ENCODE measurements at regions not wholly inside any gene's neighbourhood (a gene's known extent, or its start where the extent isn't known, plus 50 kb on each side); places are given as distances from the start of the nearest gene placed in this dataset.
A peak's percentile ranks its signal among the peaks of the same experiment; 100 is the strongest.
"Not testable (repeated sequence)": the region's sequence is repeated elsewhere in the genome, so short reads cannot be mapped to it uniquely, and the experiment has no call there.

DNA sequence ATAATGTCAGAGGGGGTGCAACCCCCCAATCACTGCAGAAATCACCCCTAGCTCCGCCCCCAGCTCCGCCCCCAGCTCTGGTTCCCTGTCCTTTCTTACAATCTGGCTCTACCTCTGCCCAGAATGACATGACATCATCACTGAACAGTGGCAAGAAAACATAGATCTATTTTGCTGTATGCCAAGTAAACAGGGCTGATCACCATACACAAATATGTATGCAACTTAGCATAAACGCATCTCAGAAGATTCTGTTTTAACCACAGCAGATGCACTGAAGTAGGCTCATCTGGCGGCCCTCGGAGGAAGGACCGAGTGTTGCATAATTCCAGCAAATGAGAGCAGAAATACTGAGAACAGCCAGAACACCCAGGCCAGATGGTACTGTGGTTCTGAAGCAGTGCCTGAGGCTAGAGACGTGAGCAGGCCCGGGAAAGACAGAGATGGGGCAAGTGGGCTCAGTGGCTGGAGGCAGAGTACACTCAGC is 293.3 kb upstream of the KLF14 start:
- no peak for DNase-seq

DNA sequence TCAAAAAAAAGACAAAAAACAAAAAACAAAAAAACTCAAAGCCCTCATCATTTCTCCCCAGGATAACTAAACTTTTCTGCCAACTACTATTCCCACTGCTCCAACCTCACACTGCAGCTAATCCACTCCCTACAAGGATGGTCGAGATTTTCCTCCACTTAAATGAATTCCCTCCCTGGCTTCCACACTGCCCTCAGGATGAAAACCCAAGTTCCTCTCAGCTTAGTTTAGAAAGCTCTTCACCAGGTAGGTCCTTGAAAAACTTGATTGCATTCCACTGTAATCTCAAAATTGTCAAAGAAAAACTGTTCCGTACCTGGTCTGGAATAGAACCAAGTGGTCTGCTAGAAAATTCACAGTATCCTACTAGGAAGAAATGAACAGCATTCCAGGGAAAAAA is 294.3 kb upstream of the KLF14 start:
- DNase-seq: no peak

DNA sequence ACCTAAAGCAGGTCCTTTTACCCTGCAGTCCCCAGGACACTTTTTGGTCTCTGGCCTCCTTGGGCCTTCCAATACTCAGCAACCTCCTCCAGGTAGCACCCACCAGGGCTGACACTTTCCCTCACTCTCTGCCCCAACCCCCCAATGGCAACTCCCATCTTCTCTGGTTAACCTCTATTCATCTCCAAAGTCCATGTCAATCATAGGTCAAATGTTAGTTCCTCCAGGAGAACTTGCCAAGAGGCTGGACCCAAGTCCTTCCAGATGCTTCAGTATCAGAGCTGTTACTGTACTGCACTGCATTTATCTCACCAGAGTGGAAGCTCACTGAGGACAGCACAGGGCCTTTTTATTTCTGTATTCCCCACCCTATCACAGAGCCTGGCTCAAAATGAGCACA is 295.0 kb upstream of the KLF14 start:
- no peak for DNase-seq

DNA sequence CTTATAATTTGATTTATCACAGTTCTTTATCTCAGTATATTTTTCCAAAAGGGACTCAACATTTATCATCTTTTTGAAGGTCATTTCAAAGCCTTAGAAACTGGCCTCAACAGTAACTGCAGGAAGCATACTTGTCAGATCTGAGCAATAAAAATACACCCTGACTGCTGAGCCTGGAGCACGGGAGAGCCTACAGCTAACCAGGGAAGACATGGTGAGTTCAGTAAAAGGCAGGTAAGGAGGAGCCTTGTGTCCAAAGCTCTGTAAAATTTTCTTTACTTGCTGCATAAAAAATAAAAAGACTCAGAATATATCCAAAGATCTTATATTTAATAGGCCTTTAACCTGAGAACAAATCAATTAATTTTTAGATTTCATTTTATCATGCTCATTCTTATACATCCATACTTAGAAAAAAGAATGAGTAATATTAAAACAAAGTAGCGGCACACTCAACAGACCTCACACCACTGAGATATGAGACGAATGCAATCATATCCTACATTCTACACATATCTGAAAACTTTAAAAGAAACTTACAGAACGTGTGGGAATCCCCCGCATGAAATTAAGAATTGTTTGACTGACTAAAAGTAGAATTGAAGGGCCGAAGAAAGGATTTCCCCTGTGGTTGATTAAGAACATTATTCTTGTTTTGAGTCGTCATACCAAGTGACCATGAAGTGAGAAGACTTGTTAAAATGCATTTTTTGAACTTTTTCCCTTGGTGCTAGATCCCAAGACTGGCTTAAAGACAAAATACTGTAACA is 296.4 kb upstream of the MKLN1 start:
- DNase-seq: no peak

DNA sequence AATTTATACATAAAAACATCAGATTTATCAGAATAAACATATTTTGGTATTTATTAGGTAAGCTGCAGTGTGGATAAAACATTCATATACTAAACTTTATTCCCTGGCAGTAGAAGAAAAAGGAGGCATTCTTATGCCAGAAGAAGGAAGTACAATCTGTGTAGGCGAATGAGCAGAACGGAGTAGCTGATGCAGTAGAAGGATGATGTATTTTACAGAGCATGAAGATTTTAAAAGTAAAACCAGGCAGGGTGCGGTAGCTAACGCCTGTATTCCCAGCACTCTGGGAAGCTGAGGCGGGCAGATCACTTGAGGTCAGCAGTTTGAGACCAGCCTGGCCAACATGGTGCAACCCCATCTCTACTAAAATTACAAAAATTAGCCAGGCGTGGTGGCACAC is 294.9 kb upstream of the MKLN1 start:
- no peak for DNase-seq

DNA sequence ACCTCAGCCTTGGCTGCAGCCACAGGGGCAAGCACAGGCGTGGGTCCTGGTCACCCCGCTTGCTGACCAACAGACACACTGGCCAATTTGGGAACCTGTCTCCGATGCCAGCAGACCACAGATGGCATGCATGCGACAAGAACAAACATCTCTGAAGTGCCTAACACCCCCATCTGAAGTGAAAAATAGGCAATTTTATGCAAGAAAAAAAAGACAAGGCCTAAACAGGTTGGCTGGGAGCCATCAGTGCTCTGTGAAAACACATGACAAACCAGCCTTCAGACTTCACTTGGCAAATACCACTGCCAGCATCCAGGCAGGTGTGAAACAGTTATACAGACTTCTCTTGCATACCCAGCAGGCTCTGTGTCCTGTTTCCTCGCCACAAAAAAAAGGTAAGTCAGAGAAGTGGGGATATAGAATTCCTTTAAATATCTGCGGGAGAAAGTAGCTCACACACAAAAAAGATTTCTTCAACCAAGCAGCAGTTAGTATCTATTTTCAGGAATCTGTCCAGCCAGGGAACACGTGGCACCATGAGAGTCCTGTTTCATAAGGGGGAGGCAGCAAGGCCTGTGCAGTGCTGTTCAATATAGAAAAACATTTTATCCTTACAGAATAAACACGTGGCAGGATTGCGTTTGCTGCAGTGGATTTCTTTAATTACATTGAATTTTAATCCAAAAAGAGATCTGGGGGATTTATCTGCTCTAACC is 293.4 kb upstream of the MKLN1 start:
- no peak for DNase-seq

DNA sequence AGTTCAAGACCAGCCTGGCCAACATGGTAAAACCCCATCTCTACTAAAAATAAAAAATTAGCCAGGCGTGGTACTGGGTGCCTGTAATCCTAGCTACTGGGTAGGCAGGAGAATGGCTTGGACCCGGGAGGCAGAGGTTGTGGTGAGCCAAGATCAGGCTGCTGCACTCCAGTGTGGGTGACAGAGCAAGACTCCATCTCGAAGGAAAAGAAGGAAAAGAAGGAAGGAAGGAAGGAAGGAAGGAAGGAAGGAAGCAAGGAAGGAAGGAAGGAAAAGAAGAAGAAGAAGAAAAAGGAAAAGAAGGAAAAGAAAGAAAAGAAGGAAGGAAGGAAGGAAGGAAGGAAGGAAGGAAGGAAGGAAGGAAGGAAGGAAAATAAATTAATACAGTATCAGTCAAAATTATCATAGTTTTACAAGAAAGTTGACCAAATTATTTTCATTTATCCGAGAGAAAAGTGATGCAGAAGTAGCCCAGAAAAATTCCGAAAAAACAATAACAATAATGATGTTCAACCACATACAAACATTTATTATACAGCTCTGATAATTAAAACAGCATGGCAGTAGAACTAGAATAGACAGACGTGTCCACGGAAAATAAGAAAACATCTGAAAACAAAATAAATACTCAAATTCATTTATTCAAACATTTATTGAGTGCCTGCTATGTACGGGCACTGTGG is 292.4 kb upstream of the MKLN1 start:
- no peak for DNase-seq

DNA sequence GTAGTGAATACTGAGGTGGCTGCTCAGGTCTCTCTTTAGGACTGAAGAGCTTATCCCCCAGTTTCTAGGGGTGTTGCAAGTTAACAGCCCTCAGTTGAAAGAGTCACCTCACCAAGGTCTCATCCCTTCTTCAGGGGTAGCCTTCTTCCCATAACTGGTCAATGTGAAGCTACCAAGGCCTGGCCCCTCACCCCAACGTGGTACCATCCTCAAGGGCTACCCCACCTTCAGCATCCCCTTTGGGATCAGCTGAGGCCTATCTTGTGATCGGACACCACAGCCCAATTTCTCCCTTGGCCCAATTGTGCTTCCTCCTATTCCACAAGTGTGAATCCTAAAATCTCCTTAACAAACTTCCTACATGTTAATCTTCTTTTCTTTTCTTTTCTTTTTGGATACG is 289.5 kb upstream of the MKLN1 start:
- no peak for DNase-seq

DNA sequence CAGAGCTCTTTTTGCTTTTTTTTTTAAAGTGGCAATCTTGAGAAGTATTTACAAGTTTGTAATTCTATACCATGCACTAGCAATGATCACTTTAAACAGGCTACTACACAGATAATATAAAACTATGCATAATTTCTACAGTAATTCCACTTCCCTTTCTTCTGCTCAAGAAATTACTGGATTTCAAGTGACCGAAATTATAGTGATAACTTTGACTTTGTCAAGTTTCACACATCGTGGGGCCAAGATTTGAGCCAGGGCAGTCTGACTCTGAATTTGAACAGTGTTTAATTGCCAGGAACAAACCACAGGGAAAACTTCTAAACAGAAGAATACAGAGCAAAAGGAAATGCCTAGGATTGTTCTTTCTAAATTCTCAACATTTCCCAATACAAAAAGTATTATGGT is 288.3 kb upstream of the MKLN1 start:
- DNase-seq: no peak

DNA sequence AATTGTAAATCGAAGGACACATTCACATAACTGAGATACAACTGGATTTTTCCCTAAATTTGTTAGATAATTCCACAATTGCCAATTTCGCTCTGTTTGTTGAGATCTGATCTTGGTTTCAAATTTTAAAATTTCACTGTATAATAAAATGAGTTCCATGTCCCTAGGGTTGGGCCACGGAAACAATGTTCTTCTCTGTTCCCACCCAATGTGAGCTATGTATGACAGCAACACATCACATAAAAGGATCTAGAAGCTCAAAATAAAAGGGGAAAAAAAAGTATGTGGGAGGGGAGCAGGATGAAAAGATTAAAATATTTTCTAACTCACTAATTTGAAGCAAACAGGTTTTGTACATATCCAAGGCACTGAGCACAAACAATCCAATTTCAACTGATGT is 287.8 kb upstream of the MKLN1 start:
- no peak for DNase-seq

DNA sequence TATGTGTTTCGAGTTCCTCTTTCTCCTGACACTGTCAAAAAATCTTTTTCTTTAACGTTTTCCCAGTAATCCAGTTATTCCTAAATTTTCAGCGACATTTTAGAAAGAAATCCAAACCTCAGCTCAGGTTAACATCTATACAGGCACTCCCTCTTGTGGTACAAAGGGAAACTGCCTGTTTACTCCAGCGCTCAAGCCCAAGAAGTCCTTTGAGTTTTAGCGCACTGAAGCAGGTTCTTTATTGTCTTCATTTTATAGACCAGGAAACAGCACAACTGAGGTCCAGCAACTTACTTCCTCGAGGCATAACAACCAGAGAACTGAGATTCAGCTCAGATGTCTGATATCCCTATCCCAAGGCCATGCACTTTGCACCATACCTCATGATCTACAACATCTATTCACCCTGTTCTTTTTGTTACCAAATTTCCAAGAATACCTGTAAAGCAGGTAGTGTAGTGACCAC is 287.2 kb upstream of the MKLN1 start:
- DNase-seq: peak; percentile 5 to 48

DNA sequence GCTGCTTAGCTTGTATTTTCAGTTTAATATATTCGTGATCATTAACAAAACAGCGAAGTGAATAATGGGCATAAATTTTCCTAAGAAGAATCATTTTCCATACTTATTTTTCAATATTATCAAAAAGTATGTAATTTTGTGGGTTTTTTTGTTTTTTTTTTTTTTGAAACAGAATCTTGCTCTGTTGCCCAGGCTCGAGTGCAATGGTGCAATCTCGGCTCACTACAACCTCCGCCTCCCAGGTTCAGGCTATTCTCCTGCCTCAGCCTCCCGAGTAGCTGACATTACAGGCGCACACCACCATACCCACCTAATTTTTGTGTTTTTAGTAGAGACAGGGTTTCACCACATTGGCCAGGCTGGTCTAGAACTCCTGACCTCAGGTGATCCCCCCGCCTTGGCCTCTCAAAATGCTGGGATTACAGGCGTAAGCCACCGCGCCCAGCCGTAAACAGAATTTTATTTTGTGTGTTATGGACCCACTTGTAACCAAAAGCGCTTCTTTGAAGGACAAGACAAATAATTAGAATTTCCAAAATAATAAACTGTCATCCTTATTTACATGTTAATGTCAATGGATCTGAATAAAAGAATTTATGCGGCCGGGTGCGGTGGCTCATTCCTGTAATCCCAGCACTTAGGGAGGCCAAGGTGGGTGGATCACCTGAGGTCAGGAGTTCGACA is 286.5 kb upstream of the MKLN1 start:
- DNase-seq: not testable (repeated sequence)

DNA sequence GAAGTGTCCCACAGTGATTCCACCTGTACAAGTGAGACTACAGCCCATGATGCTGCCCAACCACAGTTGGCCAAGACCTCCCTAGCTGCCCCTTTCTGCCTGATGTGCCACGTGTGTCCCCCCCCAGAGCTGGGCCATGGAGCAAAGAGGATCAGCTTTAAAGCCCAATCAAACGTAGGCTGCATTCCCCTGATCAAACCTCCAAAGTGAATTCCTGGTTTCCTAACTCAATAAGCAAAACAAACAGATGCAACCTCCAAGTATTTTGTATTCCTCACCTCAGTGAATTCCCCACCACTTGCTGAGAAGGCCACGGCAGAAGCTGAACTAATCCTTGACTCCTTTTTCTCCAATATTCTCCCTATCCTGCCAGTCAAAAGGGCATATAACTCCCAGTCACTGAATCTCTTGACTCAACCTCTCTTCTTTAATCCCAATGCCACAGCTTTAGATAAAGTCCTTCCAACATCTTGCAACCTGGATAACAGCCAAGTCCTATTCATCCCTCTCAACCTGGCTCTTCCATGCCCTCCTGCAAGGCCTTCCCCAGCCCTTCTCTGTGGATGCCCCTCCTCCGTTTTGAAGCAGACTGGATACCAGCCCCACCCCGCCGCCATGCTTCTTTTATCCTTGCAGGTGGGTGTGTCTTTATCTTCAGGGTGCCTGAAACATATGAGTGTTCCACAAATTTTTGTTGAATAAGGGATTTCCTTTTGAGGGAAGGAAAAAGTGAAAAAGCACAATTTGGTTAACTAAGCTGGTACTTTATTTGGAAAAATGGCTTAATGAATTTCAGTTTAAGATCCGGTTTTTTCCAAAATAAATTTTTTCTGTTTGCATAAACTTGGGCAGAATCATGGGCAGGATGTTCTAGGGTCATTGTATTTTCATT is 285.2 kb upstream of the MKLN1 start:
- no peak for DNase-seq

DNA sequence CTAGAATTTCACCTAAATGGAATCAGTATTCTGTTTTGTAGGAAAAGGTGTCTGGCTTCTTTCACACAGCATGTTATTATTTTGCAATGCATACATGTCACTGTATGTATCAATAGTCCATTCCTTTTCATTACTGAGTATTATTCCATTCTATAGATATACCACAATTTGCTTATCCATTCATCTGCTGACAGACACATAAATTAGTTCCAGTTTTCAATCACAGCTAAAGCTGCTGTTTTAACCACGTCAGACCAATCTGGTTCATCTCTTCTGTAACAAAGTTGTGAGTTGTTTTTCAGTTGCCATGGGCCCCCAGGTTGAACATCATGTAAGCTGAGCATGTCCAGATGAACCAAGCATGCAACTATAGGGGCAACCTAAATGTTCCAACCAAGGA is 282.1 kb upstream of the MKLN1 start:
- no peak for DNase-seq

DNA sequence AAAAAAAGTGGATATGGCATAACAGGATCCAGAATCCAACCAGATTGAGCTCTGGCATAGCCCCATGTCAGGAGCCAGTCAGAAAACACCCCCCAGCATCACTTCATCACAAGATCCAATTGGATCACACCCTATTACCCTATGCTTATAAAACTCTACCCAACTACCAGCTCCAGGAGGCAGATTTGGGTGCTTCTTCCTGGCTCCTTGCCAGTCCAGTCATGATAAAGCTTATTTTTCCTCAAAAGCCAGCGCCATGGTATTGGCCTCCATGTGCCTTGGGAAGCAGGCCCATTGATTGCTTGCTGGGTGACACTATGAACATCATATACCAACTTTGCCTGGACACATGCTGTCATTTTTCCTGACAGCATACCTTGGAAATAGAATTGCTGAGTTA is 281.4 kb upstream of the MKLN1 start:
- no peak for DNase-seq

DNA sequence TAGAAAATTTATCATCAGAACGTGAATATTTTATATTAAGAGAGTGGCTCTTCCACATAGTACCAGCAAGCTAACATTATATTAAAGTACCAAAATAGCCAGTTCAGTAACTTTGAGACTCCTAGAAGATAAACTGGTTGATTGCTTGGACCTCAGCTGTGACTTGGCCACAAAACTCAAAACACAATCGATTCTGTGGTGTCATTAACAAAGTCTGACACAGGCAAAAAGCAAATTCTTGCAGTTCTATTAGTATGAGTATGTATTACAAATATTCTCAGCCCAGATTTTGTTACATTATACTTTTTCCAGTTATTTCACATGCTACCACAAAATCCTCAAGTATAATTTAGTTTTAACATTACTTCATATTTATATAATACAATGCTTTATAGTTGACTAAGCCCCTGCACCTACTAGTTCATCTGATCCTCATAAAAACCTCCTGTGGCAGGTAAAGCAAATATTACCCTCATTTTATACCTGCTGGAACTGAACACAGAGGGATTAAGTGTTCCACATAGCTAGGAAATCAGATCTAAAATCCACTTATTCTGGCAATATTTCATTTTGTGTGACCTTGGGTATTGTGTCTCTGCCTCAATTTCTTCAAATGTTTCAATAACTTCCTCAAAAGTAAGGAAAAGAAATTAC is 279.9 kb upstream of the MKLN1 start:
- no peak for DNase-seq

DNA sequence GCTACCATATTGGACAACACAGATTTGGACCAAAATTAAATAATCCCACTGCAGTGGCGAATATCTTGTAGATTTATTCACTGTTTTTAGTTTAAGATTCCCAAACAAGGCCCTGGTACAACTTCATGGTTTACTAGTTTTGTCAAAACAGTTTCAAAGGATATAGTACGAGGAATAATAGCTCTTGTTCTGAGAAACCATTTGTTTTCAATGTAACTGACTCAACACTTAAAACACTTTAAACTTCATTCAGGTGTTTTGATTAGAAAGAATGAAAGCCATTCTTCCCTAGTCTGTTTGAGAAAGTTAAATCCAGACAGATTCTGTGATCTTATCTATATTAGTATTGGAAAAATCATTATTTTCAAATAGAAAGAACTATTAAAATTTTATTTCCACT is 276.4 kb upstream of the MKLN1 start:
- DNase-seq: no peak

DNA sequence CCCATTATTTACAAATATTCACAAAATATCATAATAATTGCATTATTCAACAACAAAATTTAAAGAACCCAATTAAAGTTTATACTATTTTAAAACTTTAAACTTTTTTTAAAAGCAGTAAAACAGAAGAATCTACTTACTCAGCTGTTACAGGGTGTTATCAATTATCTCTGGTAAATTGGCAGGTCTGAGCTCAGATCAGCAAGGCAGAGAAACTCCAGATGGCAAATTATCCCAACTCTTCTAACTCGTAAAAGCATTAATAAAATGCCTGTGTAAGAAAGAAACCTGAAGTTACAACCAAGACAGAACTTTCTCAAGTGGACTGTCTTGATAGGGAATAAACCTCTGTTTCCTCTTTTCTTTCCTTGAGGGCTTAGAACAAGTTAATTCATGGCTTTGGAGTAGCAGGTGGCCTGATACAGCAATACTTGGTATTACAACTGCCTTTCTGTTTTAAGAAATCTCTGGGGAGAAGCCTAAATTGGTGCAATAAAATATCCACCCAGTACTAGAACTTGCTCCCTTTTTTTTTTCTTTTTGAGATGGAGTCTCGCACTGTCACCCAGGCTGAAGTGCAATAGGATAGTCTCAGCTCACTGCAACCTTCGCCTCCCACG is 275.3 kb upstream of the MKLN1 start:
- no peak for DNase-seq

DNA sequence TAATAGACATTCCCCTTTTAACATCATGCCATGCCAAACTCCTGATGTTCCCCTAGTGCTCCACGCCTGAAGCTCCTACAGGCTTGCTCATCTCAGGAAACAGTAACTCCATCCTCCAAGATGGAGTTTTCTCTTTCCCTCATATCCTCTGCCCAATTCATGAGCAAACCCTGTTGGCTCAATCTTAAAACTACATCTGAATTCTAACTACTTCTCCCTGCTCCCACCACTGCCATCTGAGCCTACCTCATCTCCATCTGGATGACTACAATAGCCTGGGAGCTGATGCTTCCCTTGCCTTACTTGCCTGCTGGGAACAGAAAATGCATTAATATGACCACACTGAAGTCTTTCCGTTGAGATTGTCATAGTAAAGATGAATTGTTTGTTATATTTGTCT is 271.7 kb upstream of the MKLN1 start:
- no peak for DNase-seq

DNA sequence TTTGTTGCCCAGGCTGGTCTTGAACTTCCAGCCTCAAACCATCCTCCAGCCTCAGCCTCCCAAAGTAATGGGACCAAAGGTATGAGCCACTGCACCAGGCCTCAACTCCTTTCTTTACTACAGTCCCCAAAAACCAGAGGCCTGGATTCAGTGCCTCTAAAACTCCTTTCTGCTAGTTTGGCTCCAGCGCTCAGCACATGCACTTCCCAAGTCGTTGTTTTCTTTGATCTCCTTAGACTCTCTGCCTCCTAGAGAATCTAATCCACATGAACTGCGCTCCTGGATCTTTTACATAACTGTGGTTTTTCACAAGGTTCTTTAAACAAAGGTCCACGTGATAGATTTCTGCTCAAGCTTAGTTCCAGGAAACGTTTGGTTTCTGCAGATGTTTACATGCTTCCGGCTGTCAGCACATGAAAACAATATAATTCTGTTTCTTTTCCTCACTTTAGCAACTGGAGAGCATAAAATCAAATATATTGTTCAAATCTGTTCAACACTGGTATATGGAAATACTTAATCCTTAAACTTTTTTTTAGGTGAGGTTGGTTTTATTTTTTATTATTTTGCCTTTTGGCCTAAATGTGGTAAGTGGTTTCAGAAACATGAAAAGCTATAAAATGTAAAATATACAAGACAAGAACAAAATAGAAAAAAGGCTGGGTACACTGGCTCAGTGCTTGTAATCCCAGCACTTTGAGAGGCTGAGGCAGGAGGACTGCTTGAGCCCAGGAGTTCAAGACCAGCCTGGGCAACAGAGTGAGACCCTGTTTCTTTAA is 270.5 kb upstream of the MKLN1 start:
- no peak for DNase-seq

DNA sequence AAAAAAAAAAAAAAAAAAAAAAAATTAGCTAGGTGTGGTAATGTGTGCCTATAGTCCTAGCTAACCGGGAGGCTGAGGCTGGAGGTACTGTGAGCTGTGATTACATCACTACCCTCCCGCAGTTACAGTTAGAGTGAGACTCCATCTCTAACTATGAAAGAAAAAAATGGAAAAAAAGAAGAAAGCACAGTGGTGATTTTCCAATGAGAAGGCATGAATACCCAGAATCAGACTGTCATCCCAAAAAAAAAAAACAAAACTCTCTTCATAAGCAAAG is 269.9 kb upstream of the MKLN1 start:
- DNase-seq: no peak
